Right ventricle myocardium inferior (tissue), 1 donor: ENCODE measurements at regions not wholly inside any gene's neighbourhood (a gene's known extent, or its start where the extent isn't known, plus 50 kb on each side); places are given as distances from the start of the nearest gene placed in this dataset.

Experiments used
- ATAC-seq: fragments of 200-7000 bp; cut with Tn5 transposase; one replicate; pipeline ENCODE4 v1.9.1; 2020; ENCODE audit warnings: mild to moderate bottlenecking, moderate library complexity
- DNase-seq: peaks from one replicate; pipeline ENCODE4 v3.0.0; 2021; ENCODE audit errors: missing footprints
- intact Hi-C: fragments of 100-400 bp; cut with DNase I; formaldehyde crosslinking; loops from one replicate; pipeline ENCODE4 v1.11.0; 2022
- donor health status: DM: no; HTN: yes; CAD: no; lungs with severe emphysema.

DNA sequence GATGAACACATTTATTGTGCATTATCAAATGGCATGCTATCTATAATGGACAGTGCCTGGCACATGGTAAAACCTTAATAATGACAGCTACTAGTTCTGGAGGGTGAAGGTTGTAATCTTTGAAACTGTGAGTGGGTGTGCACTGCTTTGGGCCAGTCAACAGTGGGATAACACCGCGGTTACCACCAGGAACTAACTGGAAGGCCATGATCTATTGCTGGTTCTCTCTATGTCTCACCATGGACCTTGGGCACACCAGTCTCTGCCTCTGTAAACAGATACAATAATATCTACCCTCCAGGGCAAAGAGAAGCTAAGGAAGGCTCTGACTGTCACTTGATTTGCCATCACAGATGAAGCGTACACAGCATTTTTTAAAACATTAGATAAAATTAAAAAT lies 198.6 kb upstream of the ESRRG start:
- no peak for ATAC-seq
- no peak for DNase-seq
- intact Hi-C loops, result no loop called here

- no peak for DNase-seq
- intact Hi-C loops, result no loop called here
- ATAC-seq, result no peak
These were observed 196.1 kb upstream of the ESRRG start for GRCh38 chr1:216919060-216919970.

DNA sequence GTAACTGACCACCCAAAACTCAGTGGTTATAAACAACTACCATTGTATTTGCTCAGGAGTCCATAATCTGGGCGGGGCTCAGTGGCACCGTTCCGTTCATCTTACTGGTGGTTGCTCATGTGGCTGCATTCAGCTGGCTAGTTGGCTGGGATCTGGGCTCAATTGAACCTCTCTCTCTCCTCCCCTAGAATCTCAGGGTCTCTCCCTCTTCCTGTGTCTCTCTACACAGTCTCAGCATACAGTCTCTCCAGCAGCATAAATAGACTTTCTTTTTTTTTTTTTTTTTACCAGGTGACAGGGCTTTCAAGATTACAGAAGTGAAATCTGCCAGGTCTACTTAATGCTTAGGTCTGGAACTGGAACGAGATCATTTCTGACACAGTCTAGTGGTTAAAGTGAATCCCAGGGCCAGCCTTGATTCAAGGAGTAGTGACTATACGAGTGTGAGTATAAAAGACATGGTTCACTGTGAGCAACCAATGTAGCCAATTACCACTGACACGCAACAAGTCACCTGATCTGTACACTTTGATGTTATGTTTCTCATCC lies 193.7 kb upstream of the ESRRG start:
- ATAC-seq, result no peak
- no peak for DNase-seq
- intact Hi-C loops, result no loop called here

- no peak for DNase-seq
- intact Hi-C loops, result no loop called here
- no peak for ATAC-seq
These were observed 191.7 kb upstream of the ESRRG start for GRCh38 chr1:216914974-216915373.

DNA sequence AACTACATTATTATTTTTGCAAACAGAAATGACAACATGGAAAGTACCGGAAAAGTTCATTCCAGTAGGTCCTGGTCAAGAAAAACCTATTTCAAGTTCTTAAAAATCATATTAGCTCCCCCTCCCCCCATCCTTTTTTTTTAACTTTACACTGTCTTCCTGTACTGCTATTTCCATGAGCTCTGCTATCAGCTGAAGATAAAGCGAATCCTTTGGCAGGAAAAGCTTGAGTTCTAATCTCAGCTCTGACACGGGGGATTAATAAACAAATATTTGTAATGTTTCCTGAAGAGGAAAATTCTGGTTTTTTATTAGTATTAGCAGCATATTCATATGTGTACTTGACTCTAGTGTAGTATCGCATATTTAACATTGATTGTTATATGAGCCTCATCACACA lies 190.7 kb upstream of the ESRRG start:
- intact Hi-C loops, result no loop called here

DNA sequence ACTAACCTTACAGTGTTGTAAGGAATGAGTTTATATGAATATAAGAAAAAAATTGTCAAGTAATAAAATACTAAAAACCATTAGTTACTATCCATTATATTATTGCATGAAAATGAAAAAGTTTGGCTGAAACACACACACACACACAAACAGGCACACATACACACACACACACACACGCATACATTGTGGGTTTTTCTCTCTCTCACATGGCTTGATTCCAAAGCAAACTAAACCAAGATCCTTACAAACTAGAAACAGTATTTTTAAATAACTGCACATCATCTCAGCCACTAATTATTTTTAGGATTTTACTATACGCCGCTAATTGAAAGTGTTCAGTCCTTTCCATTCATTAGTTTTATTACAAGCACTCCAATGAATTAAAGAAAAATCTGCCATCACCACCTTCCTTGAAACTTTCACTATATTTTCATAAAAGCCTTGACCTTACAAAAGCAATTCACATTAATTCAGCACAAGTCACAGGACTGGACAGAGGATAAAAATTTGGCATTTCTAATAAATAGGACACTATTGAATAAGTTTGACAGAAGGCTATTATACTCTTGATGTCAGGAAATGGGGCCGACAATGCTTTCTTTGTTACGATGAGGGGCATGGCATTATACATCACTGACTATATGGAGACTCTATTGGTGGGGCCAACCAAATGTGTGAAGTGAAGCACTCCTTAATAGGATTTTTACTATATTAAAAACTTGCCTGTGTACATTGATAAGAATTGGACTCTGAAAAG lies 187.0 kb upstream of the ESRRG start:
- intact Hi-C loops, result no loop called here
- no peak for ATAC-seq

More for the DNA sequence above, 190.7 kb upstream of the ESRRG start:
- ATAC-seq (no peak), DNase-seq (no peak)

DNA sequence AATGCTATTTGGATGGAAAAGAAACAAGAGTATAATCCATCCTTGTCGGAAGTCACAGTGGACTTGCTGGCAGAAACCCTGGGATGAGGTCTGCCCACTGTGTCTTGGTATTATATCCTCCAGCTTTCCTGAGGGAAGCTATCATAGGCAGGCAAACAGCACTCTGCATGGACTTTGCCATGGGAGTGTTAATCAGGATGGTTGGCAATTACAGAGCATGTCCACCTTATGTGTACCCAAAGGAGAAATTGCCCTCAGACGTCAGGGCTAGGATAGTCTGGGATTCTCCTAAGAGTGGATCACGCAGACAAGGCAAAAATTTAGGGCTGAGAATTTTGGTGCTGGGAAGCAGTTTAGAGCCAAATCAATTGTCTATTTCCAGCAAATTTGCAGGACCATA lies 184.9 kb upstream of the ESRRG start:
- no peak for ATAC-seq
- intact Hi-C loops, result no loop called here

More for the DNA sequence above, 187.0 kb upstream of the ESRRG start:
- DNase-seq, result no peak

DNA sequence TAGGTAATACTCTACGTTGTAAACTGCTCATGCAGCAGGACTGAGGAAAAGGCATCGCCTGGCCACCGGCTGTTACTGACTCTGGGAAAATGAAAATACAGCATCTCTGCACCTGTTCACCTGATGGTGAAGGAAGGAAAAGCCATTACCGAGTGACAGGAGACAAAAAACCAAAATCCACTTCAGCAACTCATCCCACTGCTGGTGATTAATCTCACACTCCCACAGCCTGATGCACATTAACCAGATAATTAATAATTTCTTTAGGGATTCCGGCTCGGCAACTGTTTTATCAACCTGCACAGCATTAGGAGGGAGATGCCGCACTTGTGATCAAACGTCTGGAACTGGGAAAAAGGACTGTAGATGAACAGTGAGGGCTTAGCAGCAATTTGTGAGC lies 183.9 kb upstream of the ESRRG start:
- ATAC-seq, result no peak
- intact Hi-C loops, result no loop called here
- DNase-seq, result no peak

More for the DNA sequence above, 184.9 kb upstream of the ESRRG start:
- no peak for DNase-seq

DNA sequence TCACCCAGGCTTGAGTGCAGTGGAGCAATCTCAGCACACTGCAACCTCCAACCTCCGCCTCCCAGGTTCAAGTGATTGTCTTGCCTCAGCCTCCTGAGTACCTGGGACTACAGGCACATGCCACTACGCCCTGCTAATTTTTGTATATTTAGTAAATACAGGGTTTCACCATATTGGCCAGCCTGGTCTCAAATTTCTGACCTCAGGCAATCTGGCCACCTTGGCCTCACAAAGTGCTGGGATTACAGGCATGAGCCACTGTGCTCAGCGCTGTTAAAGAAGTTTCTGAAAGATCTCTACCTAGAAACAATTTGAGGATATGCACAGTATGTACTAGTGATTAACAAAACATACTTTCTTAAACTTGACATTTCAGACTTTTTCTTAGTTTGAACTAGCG lies 182.6 kb upstream of the ESRRG start:
- intact Hi-C loops, result no loop called here
- DNase-seq (no peak), ATAC-seq (no peak)

- no peak for DNase-seq
- ATAC-seq, result no peak
- intact Hi-C loops, result no loop called here
These were observed 181.9 kb upstream of the ESRRG start for GRCh38 chr1:216905137-216905536.

- no peak for ATAC-seq
- intact Hi-C loops, result no loop called here
- DNase-seq, result no peak
These were observed 181.2 kb upstream of the ESRRG start for GRCh38 chr1:216904471-216904870.

- no peak for DNase-seq
- no peak for ATAC-seq
- intact Hi-C loops, result no loop called here
These were observed 180.1 kb upstream of the ESRRG start for GRCh38 chr1:216903382-216903740.

GRCh38 chr1:216902669-216903381 lies 179.6 kb upstream of the ESRRG start:
- no peak for ATAC-seq
- intact Hi-C loops, result no loop called here
- no peak for DNase-seq

DNA sequence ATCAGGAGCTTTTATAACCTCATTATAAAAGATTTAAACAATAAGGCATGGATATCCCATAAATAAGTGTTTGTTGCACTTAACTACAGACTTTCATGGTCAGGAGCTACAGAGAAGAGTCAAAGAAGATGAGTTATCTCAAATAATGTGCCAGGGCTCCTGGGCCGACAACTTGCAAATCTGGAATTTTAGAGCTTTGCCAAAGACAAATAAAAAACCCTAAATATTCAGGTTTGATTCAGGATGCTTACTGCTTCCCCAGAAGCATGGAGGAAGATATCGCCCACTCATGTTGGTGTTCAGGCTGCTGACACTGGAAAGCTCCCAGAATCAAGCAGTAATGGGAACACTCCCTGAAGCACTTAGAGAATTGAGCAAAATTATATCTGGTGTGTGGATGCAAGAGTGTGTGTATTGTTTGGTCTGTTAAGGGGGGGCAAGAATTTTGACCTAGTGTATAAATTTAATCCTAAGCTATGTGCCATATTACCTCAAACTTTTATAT lies 176.9 kb upstream of the ESRRG start:
- no peak for DNase-seq
- intact Hi-C loops, result no loop called here

GRCh38 chr1:216898801-216899200 lies 175.6 kb upstream of the ESRRG start:
- DNase-seq (no peak), ATAC-seq (no peak)
- intact Hi-C loops, result no loop called here

More for the DNA sequence above, 176.9 kb upstream of the ESRRG start:
- no peak for ATAC-seq

GRCh38 chr1:216896146-216896545 lies 172.9 kb upstream of the ESRRG start:
- ATAC-seq (no peak), DNase-seq (no peak)
- intact Hi-C loops, result no loop called here

- DNase-seq (no peak), ATAC-seq (no peak)
- intact Hi-C loops, result no loop called here
These were observed 171.3 kb upstream of the ESRRG start for GRCh38 chr1:216894494-216894893.

DNA sequence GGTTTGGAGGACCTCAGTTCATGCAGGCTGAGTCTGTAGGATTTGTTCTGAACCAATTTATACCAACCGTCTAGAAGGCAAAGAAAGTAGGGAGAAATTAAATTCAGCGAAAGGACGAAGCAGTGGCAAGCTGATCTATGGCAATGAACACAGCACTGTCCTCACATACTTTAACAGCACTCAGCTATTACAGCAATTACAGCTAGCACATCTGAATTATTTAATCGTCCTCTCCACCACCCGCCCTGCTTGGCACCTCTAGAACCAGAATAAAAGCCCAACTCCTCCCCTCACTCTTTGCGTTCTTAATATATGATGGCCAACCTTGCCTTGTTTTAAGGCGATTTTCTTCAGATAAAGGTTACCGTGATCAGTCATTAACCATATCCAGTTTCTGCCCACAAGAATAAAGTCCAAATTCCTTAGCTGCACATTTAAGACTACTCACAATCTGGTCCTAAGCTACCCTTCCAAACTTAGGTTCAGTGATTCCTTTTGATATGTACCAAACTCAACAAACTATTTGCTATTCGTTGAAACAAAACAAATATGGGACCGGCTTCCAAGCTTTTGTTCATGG lies 169.4 kb upstream of the ESRRG start:
- peak; percentile 60 for ATAC-seq
- no peak for DNase-seq
- intact Hi-C loops, result no loop called here

GRCh38 chr1:216890871-216891270 lies 167.6 kb upstream of the ESRRG start:
- ATAC-seq (no peak), DNase-seq (no peak)
- intact Hi-C loops, result no loop called here
